LNCaP clone FGC (cell line): ENCODE measurements at regions not wholly inside any gene's neighbourhood (a gene's known extent, or its start where the extent isn't known, plus 50 kb on each side); places are given as distances from the start of the nearest gene placed in this dataset.

Experiments
- DNase-seq: peaks from one replicate; pipeline ENCODE4 v3.0.0-alpha.2; 2011; ENCODE audit warnings: low read depth
- H3K4me3 ChIP-seq: 2 replicates; pipeline ENCODE4 v1.5.1; 2011; ENCODE audit warnings: mild to moderate bottlenecking, low read depth, low read length, control low read depth
- TF ChIP-seq, protein P1 (sequence below): IDR thresholded peaks from 2 replicates; pipeline ENCODE4 v1.5.1; 2012; ENCODE audit warnings: mild to moderate bottlenecking; ENCODE audit not compliant: control insufficient read depth, insufficient read depth; ENCODE audit errors: extremely low read depth

GRCh38 chr4:112840061-112840460 lies 203.1 kb downstream of the LARP7 start:
- TF ChIP-seq, protein P1, sequence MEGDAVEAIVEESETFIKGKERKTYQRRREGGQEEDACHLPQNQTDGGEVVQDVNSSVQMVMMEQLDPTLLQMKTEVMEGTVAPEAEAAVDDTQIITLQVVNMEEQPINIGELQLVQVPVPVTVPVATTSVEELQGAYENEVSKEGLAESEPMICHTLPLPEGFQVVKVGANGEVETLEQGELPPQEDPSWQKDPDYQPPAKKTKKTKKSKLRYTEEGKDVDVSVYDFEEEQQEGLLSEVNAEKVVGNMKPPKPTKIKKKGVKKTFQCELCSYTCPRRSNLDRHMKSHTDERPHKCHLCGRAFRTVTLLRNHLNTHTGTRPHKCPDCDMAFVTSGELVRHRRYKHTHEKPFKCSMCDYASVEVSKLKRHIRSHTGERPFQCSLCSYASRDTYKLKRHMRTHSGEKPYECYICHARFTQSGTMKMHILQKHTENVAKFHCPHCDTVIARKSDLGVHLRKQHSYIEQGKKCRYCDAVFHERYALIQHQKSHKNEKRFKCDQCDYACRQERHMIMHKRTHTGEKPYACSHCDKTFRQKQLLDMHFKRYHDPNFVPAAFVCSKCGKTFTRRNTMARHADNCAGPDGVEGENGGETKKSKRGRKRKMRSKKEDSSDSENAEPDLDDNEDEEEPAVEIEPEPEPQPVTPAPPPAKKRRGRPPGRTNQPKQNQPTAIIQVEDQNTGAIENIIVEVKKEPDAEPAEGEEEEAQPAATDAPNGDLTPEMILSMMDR: no peak
- DNase-seq: no peak
- no peak overlapping the region for H3K4me3 ChIP-seq

DNA sequence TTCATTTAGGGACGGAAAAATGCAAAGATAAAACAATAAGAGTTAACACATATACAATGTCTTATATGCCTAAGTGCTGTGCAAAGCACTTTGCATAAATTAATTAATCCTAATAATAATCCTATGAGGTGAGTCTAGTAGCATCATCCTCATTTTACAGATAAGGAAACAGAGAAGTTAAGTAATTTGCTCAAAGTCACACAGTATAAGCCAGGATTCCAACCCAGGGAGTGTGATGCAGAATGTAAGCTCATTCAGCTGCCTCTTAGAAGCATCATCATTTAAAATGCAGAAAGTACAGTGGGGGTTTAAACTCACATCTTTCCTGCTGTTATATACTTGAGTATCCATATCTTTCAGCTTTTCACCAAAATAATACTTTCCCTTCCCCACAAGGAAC lies 203.7 kb downstream of the LARP7 start:
- TF ChIP-seq, protein P1: no peak
- no peak overlapping the region for H3K4me3 ChIP-seq
- DNase-seq: no peak

GRCh38 chr4:112842513-112842912 lies 205.6 kb downstream of the LARP7 start:
- H3K4me3 ChIP-seq: no peak overlapping the region
- no peak for DNase-seq
- TF ChIP-seq, protein P1: no peak

- no peak overlapping the region for H3K4me3 ChIP-seq
- DNase-seq: no peak
- TF ChIP-seq, protein P1: no peak
Measured at GRCh38 chr4:112845386-112845785, 204.1 kb upstream of the ANK2 start.

- no peak for DNase-seq
- H3K4me3 ChIP-seq: no peak overlapping the region
- TF ChIP-seq, protein P1: no peak
Measured at GRCh38 chr4:112847045-112847444, 202.4 kb upstream of the ANK2 start.

DNA sequence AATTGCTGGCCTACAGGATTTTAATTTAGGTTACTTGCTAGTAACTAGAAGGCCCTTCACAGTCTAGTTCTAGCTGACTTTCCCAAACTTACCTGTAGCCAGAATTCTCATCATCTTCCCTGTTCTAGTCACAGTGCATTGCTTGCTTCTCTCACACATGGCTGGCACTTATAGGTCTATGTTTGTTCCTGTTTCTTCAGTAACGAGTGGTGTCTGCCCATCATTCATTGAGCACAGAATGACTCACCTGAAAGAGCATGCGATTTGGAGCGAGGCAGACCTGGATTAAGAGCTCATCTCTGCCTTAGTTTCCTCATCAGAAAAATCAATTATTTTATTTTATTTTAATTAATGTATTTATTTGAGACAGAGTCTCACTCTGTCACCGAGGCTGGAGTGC lies 201.7 kb upstream of the ANK2 start:
- no peak overlapping the region for H3K4me3 ChIP-seq
- TF ChIP-seq, protein P1: no peak
- DNase-seq: no peak

DNA sequence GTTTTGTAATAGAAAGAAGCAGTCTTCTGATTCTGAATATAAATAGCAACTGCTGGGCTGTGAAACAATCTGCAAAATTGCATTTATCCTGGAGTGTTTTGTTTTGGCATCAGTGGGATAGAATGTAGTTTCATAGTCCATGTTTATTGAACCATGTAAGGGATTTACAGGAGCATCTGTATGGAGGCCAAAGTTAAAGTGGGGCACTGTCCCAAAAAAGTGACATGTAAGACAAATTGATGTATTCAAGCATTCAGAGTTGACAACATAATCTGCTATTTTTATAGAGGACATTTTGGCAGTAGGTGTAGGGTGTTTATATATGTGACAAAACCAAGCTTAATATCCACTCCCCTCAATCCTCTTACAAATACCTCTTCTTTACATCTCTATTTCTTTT lies 200.5 kb upstream of the ANK2 start:
- TF ChIP-seq, protein P1: no peak
- no peak overlapping the region for H3K4me3 ChIP-seq
- no peak for DNase-seq
